SK-N-SH (cell line): ENCODE measurements at regions not wholly inside any gene's neighbourhood (a gene's known extent, or its start where the extent isn't known, plus 50 kb on each side); places are given as distances from the start of the nearest gene placed in this dataset.

Source experiments
- CTCF ChIP-seq: fragments of 200-600 bp; sonication (generic); IDR thresholded peaks from 2 replicates; pipeline ENCODE4 v1.6.1; 2017; ENCODE audit warnings: antibody characterized with exemption, mild to moderate bottlenecking, moderate library complexity
- FOXJ3 ChIP-seq: sonication (generic); formaldehyde crosslinking; IDR thresholded peaks from 2 replicates; pipeline ENCODE4 v1.5.1; 2020; ENCODE audit warnings: mild to moderate bottlenecking, missing genetic modification reagents
- IRF3 ChIP-seq: fragments of 150-350 bp; IDR thresholded peaks from 2 replicates; pipeline ENCODE4 v1.6.1; 2016; ENCODE audit warnings: mild to moderate bottlenecking, low read depth, low read length
- JUND ChIP-seq: IDR thresholded peaks from 2 replicates; pipeline ENCODE4 v1.4.0; 2012
- MEF2A ChIP-seq: IDR thresholded peaks from 2 replicates; pipeline ENCODE4 v1.4.0; 2012; ENCODE audit warnings: low read depth, borderline replicate concordance
- NRF1 ChIP-seq: IDR thresholded peaks from 2 replicates; pipeline ENCODE4 v1.6.1; 2012; ENCODE audit warnings: low read depth, mild to moderate bottlenecking, low read length
- POLR2AphosphoS5 ChIP-seq: IDR thresholded peaks from 2 replicates; pipeline ENCODE4 v1.6.1; 2012; ENCODE audit warnings: low read depth, low read length
- REST ChIP-seq: IDR thresholded peaks from 2 replicates; pipeline ENCODE4 v1.6.1; 2012; ENCODE audit warnings: mild to moderate bottlenecking, low read depth, low read length, moderate library complexity
- RFX5 ChIP-seq: IDR thresholded peaks from 2 replicates; pipeline ENCODE4 v1.6.1; 2012; ENCODE audit warnings: mild to moderate bottlenecking, improper control_type of control experiment, low read length
- SIN3A ChIP-seq: IDR thresholded peaks from 2 replicates; pipeline ENCODE4 v1.6.1; 2012; ENCODE audit warnings: low read depth, mild to moderate bottlenecking, low read length, moderate library complexity, borderline replicate concordance
- SMC3 ChIP-seq: IDR thresholded peaks from 2 replicates; pipeline ENCODE4 v1.6.1; 2012; ENCODE audit warnings: low read depth, low read length, improper control_type of control experiment
- TAF1 ChIP-seq: IDR thresholded peaks from 2 replicates; pipeline ENCODE4 v1.6.1; 2012; ENCODE audit warnings: low read depth, mild to moderate bottlenecking, low read length, moderate library complexity, borderline replicate concordance
- TEAD4 ChIP-seq: IDR thresholded peaks from 2 replicates; pipeline ENCODE4 v1.4.0; 2012; ENCODE audit warnings: mild to moderate bottlenecking, borderline replicate concordance; ENCODE audit not compliant: insufficient read depth
- USF2 ChIP-seq: fragments of 150-350 bp; IDR thresholded peaks from 2 replicates; pipeline ENCODE4 v1.6.1; 2017; ENCODE audit warnings: antibody characterized with exemption, low read length, low read depth, borderline replicate concordance

GRCh38 chr10:65041307-65041706 lies 1520.1 kb downstream of the REEP3 start:
- no peak for TF ChIP-seq JUND
- TF ChIP-seq SIN3A, result no peak
- TF ChIP-seq POLR2AphosphoS5, result no peak
- TF ChIP-seq CTCF, result no peak
- TF ChIP-seq RFX5, result no peak
- TF ChIP-seq NRF1, result no peak
- TF ChIP-seq USF2, result no peak
- no peak for TF ChIP-seq TAF1
- TF ChIP-seq FOXJ3 (CRISPR knock-in tag), result no peak
- no peak for TF ChIP-seq TEAD4
- no peak for TF ChIP-seq IRF3
- no peak for TF ChIP-seq MEF2A
- TF ChIP-seq SMC3, result no peak
- TF ChIP-seq REST, result no peak
